Nucleus accumbens (tissue), 56 donors: ENCODE measurements at regions not wholly inside any gene's neighbourhood (a gene's known extent, or its start where the extent isn't known, plus 50 kb on each side); places are given as distances from the start of the nearest gene placed in this dataset.
"Not testable (repeated sequence)": the region's sequence is repeated elsewhere in the genome, so short reads cannot be mapped to it uniquely, and the experiment has no call there.

Experiments
- DNase-seq, 56 donors: peaks; one replicate each; lab custom pipeline; 2025; lab: John Stamatoyannopoulos, UW

GRCh38 chr17:70563281-70563820 lies 394.0 kb downstream of the KCNJ2 start:
- no peak for DNase-seq

- DNase-seq = no peak
Measured at GRCh38 chr17:70564006-70564620, 394.8 kb downstream of the KCNJ2 start.

GRCh38 chr17:70569128-70569527 lies 399.8 kb downstream of the KCNJ2 start:
- DNase-seq = no peak

- no peak for DNase-seq
Measured at GRCh38 chr17:70577456-70577855, 408.1 kb downstream of the KCNJ2 start.

GRCh38 chr17:70581459-70581858 lies 412.1 kb downstream of the KCNJ2 start:
- DNase-seq = no peak

GRCh38 chr17:70582777-70583176 lies 413.4 kb downstream of the KCNJ2 start:
- no peak for DNase-seq

- DNase-seq = no peak
Measured at GRCh38 chr17:70584255-70584654, 414.9 kb downstream of the KCNJ2 start.

GRCh38 chr17:70588003-70588402 lies 418.7 kb downstream of the KCNJ2 start:
- DNase-seq = no peak

- DNase-seq = no peak
Measured at GRCh38 chr17:70597774-70598173, 428.4 kb downstream of the KCNJ2 start.

GRCh38 chr17:70599198-70599597 lies 429.9 kb downstream of the KCNJ2 start:
- DNase-seq = no peak

GRCh38 chr17:70599945-70600344 lies 430.6 kb downstream of the KCNJ2 start:
- not testable (repeated sequence) for DNase-seq

- DNase-seq = no peak
Measured at GRCh38 chr17:70603226-70603625, 433.9 kb downstream of the KCNJ2 start.

GRCh38 chr17:70604854-70605253 lies 435.5 kb downstream of the KCNJ2 start:
- no peak for DNase-seq

- DNase-seq = no peak
Measured at GRCh38 chr17:70606086-70606485, 436.8 kb downstream of the KCNJ2 start.

- no peak for DNase-seq
Measured at GRCh38 chr17:70608193-70608592, 438.9 kb downstream of the KCNJ2 start.

- DNase-seq = no peak
Measured at GRCh38 chr17:70608957-70609356, 439.6 kb downstream of the KCNJ2 start.

- peak in 49 of 56 donors; percentile 7 to 92 (median 72) for DNase-seq
Measured at GRCh38 chr17:70609566-70609965, 440.2 kb downstream of the KCNJ2 start.

GRCh38 chr17:70610161-70610560 lies 440.8 kb downstream of the KCNJ2 start:
- peak in 1 of 56 donors; percentile 19 for DNase-seq

- no peak for DNase-seq
Measured at GRCh38 chr17:70613681-70614080, 444.3 kb downstream of the KCNJ2 start.

- no peak for DNase-seq
Measured at GRCh38 chr17:70615831-70616230, 446.5 kb downstream of the KCNJ2 start.

- no peak for DNase-seq
Measured at GRCh38 chr17:70618641-70619040, 449.3 kb downstream of the KCNJ2 start.

GRCh38 chr17:70621566-70621965 lies 452.2 kb downstream of the KCNJ2 start:
- DNase-seq = peak in 18 of 56 donors; percentile 3 to 52 (median 16)
